ENCODE measurements at regions not wholly inside any gene's neighbourhood (a gene's known extent, or its start where the extent isn't known, plus 50 kb on each side); places are given as distances from the start of the nearest gene placed in this dataset.

GRCh38 chr13:50420718-50421472 is 405.7 kb downstream of the KCNRG start:
- Histone ChIP-seq H3K4me3 (ENCODE audit: insufficient read depth, low read depth, low read length) (no peak overlapping the region), H2BK15ac (ENCODE audit: low read depth, low read length) (peak overlapping the region; percentile 39; the same call in 2 of the 3 replicates), H3K23ac (ENCODE audit: low read depth, low read length) (peak overlapping the region; percentile 23; the same call in 1 of the 2 replicates), H3K9ac (ENCODE audit: low read depth, low read length) (no peak overlapping the region), H3K9me1 (ENCODE audit: insufficient read depth, low read length) (peaks cover 6% of the 10 kb centered on the region; the same call in 1 of the 2 replicates), H3K36me3 (ENCODE audit: control insufficient read depth, insufficient read depth, low read length) (no peaks in the 10 kb centered on the region), H4K91ac (ENCODE audit: insufficient read depth, low read depth, low read length) (peak overlapping the region; percentile 58; the same call in 1 of the 2 replicates), H3K79me1 (ENCODE audit: low read depth in 1 of 2, low read length in 2 of 2) (no peaks in the 10 kb centered on the region), H2AK9ac (replicated peaks; ENCODE audit: low read depth, low read length, poor library complexity) (no peak overlapping the region), H2BK120ac (ENCODE audit: low read depth, low read length) (peak overlapping the region; percentile 76), H4K20me1 (ENCODE audit: insufficient read depth, low read length) (no peaks in the 10 kb centered on the region), H3K18ac (ENCODE audit: low read depth, low read length) (peak overlapping the region; percentile 82), H2AK5ac (ENCODE audit: low read depth, low read length) (peak overlapping the region; percentile 93), H4K5ac (ENCODE audit: low read depth, low read length) (no peak overlapping the region; the same call in 1 of the 2 replicates), H2BK20ac (ENCODE audit: low read depth, low read length) (peak overlapping the region; percentile 84), H3K56ac (ENCODE audit: extremely low read depth, insufficient read depth, low read length) (no peak overlapping the region), H3K27me3 (ENCODE audit: control insufficient read depth, insufficient read depth, low read length) (no peaks in the 10 kb centered on the region), H3K4ac (ENCODE audit: low read depth, low read length) (peak overlapping the region; percentile 45), H4K8ac (ENCODE audit: low read depth in 2 of 2, low read length in 2 of 2) (peak overlapping the region in 1 of 2 experiments; percentile 16; a peak in 1 of 4 replicates), H3K4me2 (ENCODE audit: low read depth, low read length) (no peak overlapping the region), H2AFZ (replicated peaks; ENCODE audit: low read length, poor library complexity) (no peak overlapping the region), H3K4me1 (ENCODE audit: control insufficient read depth, insufficient read depth, low read length) (peaks cover 9% of the 10 kb centered on the region), H3K9me3 (ENCODE audit: control insufficient read depth, insufficient read depth, low read length) (peaks cover 2% of the 10 kb centered on the region; the same call in 1 of the 2 replicates), H3K14ac (replicated peaks; ENCODE audit: low read depth, low read length) (peak overlapping the region; percentile 76), H2BK5ac (ENCODE audit: low read depth, low read length, poor library complexity, severe bottlenecking) (no peak overlapping the region), H3K27ac (ENCODE audit: insufficient read depth, low read length) (no peak overlapping the region)
- in situ Hi-C loops (cut with MboI; ENCODE audit: low sequenced_read_pairs), result no loop called here
- no peak for ATAC-seq (ENCODE audit: low read depth)
- POLR2A ChIA-PET (ENCODE audit: unreplicated experiment), result no interaction called here
- CTCF ChIA-PET, result no interaction called here
- no peak for DNase-seq
- TF ChIP-seq FOS (IDR thresholded peaks at IDR 0.05; ENCODE audit: low read depth, low read length) (no peak), MAFK (IDR thresholded peaks at IDR 0.05; ENCODE audit: low read depth, low read length) (no peak), POLR2A (IDR thresholded peaks at IDR 0.05; ENCODE audit: low read depth, low read length) (no peak), CEBPB (IDR thresholded peaks at IDR 0.05; ENCODE audit: low read depth, low read length) (no peak), BHLHE40 (IDR thresholded peaks at IDR 0.05; ENCODE audit: low read depth, low read length) (no peak), CHD1 (IDR thresholded peaks at IDR 0.05; ENCODE audit: low read depth, low read length) (no peak), SMC3 (IDR thresholded peaks at IDR 0.05; ENCODE audit: low read depth, low read length) (no peak), MAZ (IDR thresholded peaks at IDR 0.05; ENCODE audit: borderline replicate concordance, low read depth, low read length) (no peak), USF2 (IDR thresholded peaks at IDR 0.05; ENCODE audit: low read depth, low read length) (no peak), NFE2L2 (IDR thresholded peaks at IDR 0.05; ENCODE audit: low read depth, low read length) (no peak), RAD21 (IDR thresholded peaks at IDR 0.05; ENCODE audit: low read length) (no peak), ELK1 (IDR thresholded peaks at IDR 0.05; ENCODE audit: borderline replicate concordance, low read depth, low read length) (no peak), CTCF (conservative IDR thresholded peaks at IDR 0.05; ENCODE audit: low read depth, low read length) (no peak)
- BruUV-seq (replicated peaks), result no TSS peak
- dilution Hi-C loops (cut with HindIII; ENCODE audit: low sequenced_read_pairs, unreplicated experiment), result no loop called here
- intact Hi-C loops (cut with micrococcal nuclease), result loop anchor here (5.0 kb wide), 1 partner anchor 106 kb away; no protein-coding TSS in a partner anchor
- WGBS, 2 experiments (ENCODE audit: extremely low coverage in 2 of 2, insufficient read length in 1 of 2), result no CpG with 5 or more reads among the region's 6 CpGs
